WTC11 (cell line): ENCODE measurements at regions not wholly inside any gene's neighbourhood (a gene's known extent, or its start where the extent isn't known, plus 50 kb on each side); places are given as distances from the start of the nearest gene placed in this dataset.

Experiments used
- ATAC-seq: fragments of 200-7000 bp; cut with Tn5 transposase; 2 replicates; pipeline ENCODE4 v1.10.0; 2021; ENCODE audit warnings: mild to moderate bottlenecking, moderate library complexity
- CTCF ChIA-PET: fragments of 300-600 bp; sonication (Branson Sonifier 250); formaldehyde crosslinking; loops from one replicate; lab custom pipeline; 2021; ENCODE audit warnings: antibody characterized with exemption; lab: Charles Lee
- POLR2A ChIA-PET: fragments of 350-600 bp; sonication (Branson Sonifier 250); formaldehyde crosslinking; loops from one replicate; lab custom pipeline; 2021; ENCODE audit warnings: antibody characterized with exemption; lab: Charles Lee
- DNase-seq: peaks from one replicate; pipeline ENCODE4 v3.0.0; 2021; ENCODE audit warnings: low spot score
- H3K27ac Mint-ChIP-seq: 2 replicates; pipeline ENCODE4 v1.8.0; 2021; ENCODE audit warnings: mixed read lengths
- H3K27me3 Mint-ChIP-seq: 2 replicates; pipeline ENCODE4 v1.8.0; 2021; ENCODE audit warnings: low read depth, mild to moderate bottlenecking, moderate library complexity, mixed read lengths
- H3K36me3 Mint-ChIP-seq: 2 replicates; pipeline ENCODE4 v1.8.0; 2021; ENCODE audit warnings: mixed read lengths
- H3K4me1 Mint-ChIP-seq: 2 replicates; pipeline ENCODE4 v1.8.0; 2022; ENCODE audit warnings: mixed read lengths
- H3K4me3 Mint-ChIP-seq: 2 replicates; pipeline ENCODE4 v1.8.0; 2021; ENCODE audit warnings: mild to moderate bottlenecking, moderate library complexity, mixed read lengths
- H3K9me3 Mint-ChIP-seq: 2 replicates; pipeline ENCODE4 v1.8.0; 2021; ENCODE audit warnings: mixed read lengths
- CREM ChIP-seq: sonication (generic); formaldehyde crosslinking; IDR thresholded peaks from 2 replicates; pipeline ENCODE4 v1.8.1; 2022; ENCODE audit warnings: mild to moderate bottlenecking, missing genetic modification reagents, moderate library complexity
- FOXJ3 ChIP-seq: sonication (generic); formaldehyde crosslinking; IDR thresholded peaks from 2 replicates; pipeline ENCODE4 v1.9.0; 2021; ENCODE audit warnings: missing genetic modification reagents, mild to moderate bottlenecking, borderline replicate concordance
- GRHL2 ChIP-seq: fragments of 250-450 bp; sonication (Bioruptor Pico); IDR thresholded peaks from 2 replicates; pipeline ENCODE4 v1.8.0; 2022; ENCODE audit warnings: mild to moderate bottlenecking, moderate library complexity; ENCODE audit not compliant: insufficient replicate concordance, severe bottlenecking
- KAT7 ChIP-seq: sonication (generic); formaldehyde crosslinking; IDR thresholded peaks from 2 replicates; pipeline ENCODE4 v1.8.1; 2023; ENCODE audit warnings: missing genetic modification reagents, mild to moderate bottlenecking, borderline replicate concordance
- NR2C2 ChIP-seq: sonication (generic); formaldehyde crosslinking; IDR thresholded peaks from 2 replicates; pipeline ENCODE4 v1.8.0; 2022; ENCODE audit warnings: mild to moderate bottlenecking, missing genetic modification reagents
- SP1 ChIP-seq: sonication (generic); formaldehyde crosslinking; conservative IDR thresholded peaks from 2 replicates; pipeline ENCODE4 v1.8.1; 2022; ENCODE audit warnings: missing genetic modification reagents
- TCF7 ChIP-seq: sonication (generic); formaldehyde crosslinking; IDR thresholded peaks from 2 replicates; pipeline ENCODE4 v1.8.0; 2022; ENCODE audit warnings: mild to moderate bottlenecking, low read depth, missing genetic modification reagents, moderate library complexity
- ZBTB21 ChIP-seq: sonication (generic); formaldehyde crosslinking; IDR thresholded peaks from 2 replicates; pipeline ENCODE4 v1.8.1; 2023; ENCODE audit warnings: mild to moderate bottlenecking, missing genetic modification reagents, borderline replicate concordance
- ZNF263 ChIP-seq: sonication (generic); formaldehyde crosslinking; IDR thresholded peaks from 2 replicates; pipeline ENCODE4 v1.8.1; 2022; ENCODE audit warnings: low read depth, mild to moderate bottlenecking, moderate library complexity, missing genetic modification reagents
- ZNF423 ChIP-seq: fragments of 250-450 bp; sonication (Bioruptor Pico); IDR thresholded peaks from 2 replicates; pipeline ENCODE4 v2.1.2; 2022; ENCODE audit warnings: mild to moderate bottlenecking, moderate library complexity
- ZNF671 ChIP-seq: fragments of 250-450 bp; sonication (Bioruptor Pico); IDR thresholded peaks from 2 replicates; pipeline ENCODE4 v1.8.0; 2021; ENCODE audit warnings: mild to moderate bottlenecking
- TF ChIP-seq, protein P1 (sequence below): sonication (generic); formaldehyde crosslinking; IDR thresholded peaks from 2 replicates; pipeline ENCODE4 v1.8.1; 2023; ENCODE audit warnings: mild to moderate bottlenecking, missing genetic modification reagents
- TF ChIP-seq, protein P2 (sequence below): fragments of 250-450 bp; sonication (Bioruptor Pico); IDR thresholded peaks from 2 replicates; pipeline ENCODE4 v1.9.0; 2021; ENCODE audit warnings: mild to moderate bottlenecking, borderline replicate concordance
- TF ChIP-seq, protein P3 (sequence below): fragments of 250-450 bp; sonication (Bioruptor Pico); IDR thresholded peaks from 2 replicates; pipeline ENCODE4 v1.8.0; 2021; ENCODE audit warnings: mild to moderate bottlenecking
- TF ChIP-seq, protein P4 (sequence below): sonication (generic); formaldehyde crosslinking; IDR thresholded peaks from 2 replicates; pipeline ENCODE4 v1.8.1; 2022; ENCODE audit warnings: mild to moderate bottlenecking, moderate library complexity, missing genetic modification reagents
- TF ChIP-seq, protein P5 (sequence below): sonication (generic); formaldehyde crosslinking; conservative IDR thresholded peaks from 2 replicates; pipeline ENCODE4 v1.8.1; 2022; ENCODE audit warnings: mild to moderate bottlenecking, missing genetic modification reagents
- TF ChIP-seq, protein P6 (sequence below): sonication (generic); formaldehyde crosslinking; IDR thresholded peaks from 2 replicates; pipeline ENCODE4 v1.8.1; 2023; ENCODE audit warnings: mild to moderate bottlenecking, moderate library complexity, missing genetic modification reagents
- TF ChIP-seq, protein P7 (sequence below): sonication (generic); formaldehyde crosslinking; IDR thresholded peaks from 2 replicates; pipeline ENCODE4 v1.8.1; 2023; ENCODE audit warnings: mild to moderate bottlenecking, missing genetic modification reagents, moderate library complexity
- TF ChIP-seq, protein P8 (sequence below): fragments of 250-450 bp; sonication (Bioruptor Pico); IDR thresholded peaks from 2 replicates; pipeline ENCODE4 v1.9.0; 2021; ENCODE audit warnings: mild to moderate bottlenecking
- TF ChIP-seq, protein P9 (sequence below): sonication (generic); formaldehyde crosslinking; IDR thresholded peaks from 2 replicates; pipeline ENCODE4 v1.8.1; 2022; ENCODE audit warnings: missing genetic modification reagents, borderline replicate concordance

DNA sequence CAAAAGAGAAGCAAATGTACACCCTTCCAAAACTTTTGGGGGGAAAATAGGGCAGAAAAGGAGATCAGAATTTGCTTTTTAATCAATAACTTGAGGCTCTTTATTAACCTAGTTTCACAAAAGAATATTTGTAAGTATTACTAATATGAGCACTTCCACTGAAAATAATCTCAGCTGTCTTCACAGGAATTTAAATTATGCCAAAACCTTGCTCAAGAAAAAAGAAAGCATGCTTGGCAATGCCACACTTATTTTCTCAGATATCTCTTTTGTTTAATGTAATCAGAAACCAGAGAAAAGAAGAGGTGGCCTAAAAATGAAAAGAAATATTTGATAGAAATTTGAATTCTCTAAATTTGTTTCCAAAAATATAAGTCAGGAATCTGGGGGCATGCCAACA lies 234.9 kb upstream of the GPC6 start:
- ATAC-seq (no peak), DNase-seq (no peak)
- peaks cover 31% of the 10 kb centered on the region for H3K9me3 Mint-ChIP-seq
- no peak overlapping the region for H3K4me3 Mint-ChIP-seq
- no peaks in the 10 kb centered on the region; the same call in 1 of the 2 replicates for H3K27me3 Mint-ChIP-seq
- no peaks in the 10 kb centered on the region for H3K4me1 Mint-ChIP-seq
- H3K36me3 Mint-ChIP-seq: peaks cover 4% of the 10 kb centered on the region
- no peak overlapping the region for H3K27ac Mint-ChIP-seq
- CTCF ChIA-PET: no interaction called here
- POLR2A ChIA-PET: no interaction called here
- TF ChIP-seq, protein P1, sequence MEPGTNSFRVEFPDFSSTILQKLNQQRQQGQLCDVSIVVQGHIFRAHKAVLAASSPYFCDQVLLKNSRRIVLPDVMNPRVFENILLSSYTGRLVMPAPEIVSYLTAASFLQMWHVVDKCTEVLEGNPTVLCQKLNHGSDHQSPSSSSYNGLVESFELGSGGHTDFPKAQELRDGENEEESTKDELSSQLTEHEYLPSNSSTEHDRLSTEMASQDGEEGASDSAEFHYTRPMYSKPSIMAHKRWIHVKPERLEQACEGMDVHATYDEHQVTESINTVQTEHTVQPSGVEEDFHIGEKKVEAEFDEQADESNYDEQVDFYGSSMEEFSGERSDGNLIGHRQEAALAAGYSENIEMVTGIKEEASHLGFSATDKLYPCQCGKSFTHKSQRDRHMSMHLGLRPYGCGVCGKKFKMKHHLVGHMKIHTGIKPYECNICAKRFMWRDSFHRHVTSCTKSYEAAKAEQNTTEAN: no peak
- TF ChIP-seq, protein P2, sequence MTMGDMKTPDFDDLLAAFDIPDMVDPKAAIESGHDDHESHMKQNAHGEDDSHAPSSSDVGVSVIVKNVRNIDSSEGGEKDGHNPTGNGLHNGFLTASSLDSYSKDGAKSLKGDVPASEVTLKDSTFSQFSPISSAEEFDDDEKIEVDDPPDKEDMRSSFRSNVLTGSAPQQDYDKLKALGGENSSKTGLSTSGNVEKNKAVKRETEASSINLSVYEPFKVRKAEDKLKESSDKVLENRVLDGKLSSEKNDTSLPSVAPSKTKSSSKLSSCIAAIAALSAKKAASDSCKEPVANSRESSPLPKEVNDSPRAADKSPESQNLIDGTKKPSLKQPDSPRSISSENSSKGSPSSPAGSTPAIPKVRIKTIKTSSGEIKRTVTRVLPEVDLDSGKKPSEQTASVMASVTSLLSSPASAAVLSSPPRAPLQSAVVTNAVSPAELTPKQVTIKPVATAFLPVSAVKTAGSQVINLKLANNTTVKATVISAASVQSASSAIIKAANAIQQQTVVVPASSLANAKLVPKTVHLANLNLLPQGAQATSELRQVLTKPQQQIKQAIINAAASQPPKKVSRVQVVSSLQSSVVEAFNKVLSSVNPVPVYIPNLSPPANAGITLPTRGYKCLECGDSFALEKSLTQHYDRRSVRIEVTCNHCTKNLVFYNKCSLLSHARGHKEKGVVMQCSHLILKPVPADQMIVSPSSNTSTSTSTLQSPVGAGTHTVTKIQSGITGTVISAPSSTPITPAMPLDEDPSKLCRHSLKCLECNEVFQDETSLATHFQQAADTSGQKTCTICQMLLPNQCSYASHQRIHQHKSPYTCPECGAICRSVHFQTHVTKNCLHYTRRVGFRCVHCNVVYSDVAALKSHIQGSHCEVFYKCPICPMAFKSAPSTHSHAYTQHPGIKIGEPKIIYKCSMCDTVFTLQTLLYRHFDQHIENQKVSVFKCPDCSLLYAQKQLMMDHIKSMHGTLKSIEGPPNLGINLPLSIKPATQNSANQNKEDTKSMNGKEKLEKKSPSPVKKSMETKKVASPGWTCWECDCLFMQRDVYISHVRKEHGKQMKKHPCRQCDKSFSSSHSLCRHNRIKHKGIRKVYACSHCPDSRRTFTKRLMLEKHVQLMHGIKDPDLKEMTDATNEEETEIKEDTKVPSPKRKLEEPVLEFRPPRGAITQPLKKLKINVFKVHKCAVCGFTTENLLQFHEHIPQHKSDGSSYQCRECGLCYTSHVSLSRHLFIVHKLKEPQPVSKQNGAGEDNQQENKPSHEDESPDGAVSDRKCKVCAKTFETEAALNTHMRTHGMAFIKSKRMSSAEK (CRISPR knock-in tag): no peak
- no peak for TF ChIP-seq GRHL2 (CRISPR knock-in tag)
- TF ChIP-seq, protein P3, sequence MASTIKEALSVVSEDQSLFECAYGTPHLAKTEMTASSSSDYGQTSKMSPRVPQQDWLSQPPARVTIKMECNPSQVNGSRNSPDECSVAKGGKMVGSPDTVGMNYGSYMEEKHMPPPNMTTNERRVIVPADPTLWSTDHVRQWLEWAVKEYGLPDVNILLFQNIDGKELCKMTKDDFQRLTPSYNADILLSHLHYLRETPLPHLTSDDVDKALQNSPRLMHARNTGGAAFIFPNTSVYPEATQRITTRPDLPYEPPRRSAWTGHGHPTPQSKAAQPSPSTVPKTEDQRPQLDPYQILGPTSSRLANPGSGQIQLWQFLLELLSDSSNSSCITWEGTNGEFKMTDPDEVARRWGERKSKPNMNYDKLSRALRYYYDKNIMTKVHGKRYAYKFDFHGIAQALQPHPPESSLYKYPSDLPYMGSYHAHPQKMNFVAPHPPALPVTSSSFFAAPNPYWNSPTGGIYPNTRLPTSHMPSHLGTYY (CRISPR knock-in tag): no peak
- TF ChIP-seq, protein P4, sequence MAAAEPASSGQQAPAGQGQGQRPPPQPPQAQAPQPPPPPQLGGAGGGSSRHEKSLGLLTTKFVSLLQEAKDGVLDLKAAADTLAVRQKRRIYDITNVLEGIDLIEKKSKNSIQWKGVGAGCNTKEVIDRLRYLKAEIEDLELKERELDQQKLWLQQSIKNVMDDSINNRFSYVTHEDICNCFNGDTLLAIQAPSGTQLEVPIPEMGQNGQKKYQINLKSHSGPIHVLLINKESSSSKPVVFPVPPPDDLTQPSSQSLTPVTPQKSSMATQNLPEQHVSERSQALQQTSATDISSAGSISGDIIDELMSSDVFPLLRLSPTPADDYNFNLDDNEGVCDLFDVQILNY (CRISPR knock-in tag): no peak
- TF ChIP-seq ZBTB21 (CRISPR knock-in tag): no peak
- TF ChIP-seq, protein P5, sequence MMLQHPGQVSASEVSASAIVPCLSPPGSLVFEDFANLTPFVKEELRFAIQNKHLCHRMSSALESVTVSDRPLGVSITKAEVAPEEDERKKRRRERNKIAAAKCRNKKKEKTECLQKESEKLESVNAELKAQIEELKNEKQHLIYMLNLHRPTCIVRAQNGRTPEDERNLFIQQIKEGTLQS: no peak
- no peak for TF ChIP-seq FOXJ3 (CRISPR knock-in tag)
- no peak for TF ChIP-seq TCF7 (CRISPR knock-in tag)
- no peak for TF ChIP-seq KAT7
- TF ChIP-seq, protein P6, sequence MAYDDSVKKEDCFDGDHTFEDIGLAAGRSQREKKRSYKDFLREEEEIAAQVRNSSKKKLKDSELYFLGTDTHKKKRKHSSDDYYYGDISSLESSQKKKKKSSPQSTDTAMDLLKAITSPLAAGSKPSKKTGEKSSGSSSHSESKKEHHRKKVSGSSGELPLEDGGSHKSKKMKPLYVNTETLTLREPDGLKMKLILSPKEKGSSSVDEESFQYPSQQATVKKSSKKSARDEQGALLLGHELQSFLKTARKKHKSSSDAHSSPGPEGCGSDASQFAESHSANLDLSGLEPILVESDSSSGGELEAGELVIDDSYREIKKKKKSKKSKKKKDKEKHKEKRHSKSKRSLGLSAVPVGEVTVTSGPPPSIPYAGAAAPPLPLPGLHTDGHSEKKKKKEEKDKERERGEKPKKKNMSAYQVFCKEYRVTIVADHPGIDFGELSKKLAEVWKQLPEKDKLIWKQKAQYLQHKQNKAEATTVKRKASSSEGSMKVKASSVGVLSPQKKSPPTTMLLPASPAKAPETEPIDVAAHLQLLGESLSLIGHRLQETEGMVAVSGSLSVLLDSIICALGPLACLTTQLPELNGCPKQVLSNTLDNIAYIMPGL: no peak
- TF ChIP-seq ZNF423 (CRISPR knock-in tag): no peak
- TF ChIP-seq, protein P7, sequence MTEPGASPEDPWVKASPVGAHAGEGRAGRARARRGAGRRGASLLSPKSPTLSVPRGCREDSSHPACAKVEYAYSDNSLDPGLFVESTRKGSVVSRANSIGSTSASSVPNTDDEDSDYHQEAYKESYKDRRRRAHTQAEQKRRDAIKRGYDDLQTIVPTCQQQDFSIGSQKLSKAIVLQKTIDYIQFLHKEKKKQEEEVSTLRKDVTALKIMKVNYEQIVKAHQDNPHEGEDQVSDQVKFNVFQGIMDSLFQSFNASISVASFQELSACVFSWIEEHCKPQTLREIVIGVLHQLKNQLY (CRISPR knock-in tag): no peak

DNA sequence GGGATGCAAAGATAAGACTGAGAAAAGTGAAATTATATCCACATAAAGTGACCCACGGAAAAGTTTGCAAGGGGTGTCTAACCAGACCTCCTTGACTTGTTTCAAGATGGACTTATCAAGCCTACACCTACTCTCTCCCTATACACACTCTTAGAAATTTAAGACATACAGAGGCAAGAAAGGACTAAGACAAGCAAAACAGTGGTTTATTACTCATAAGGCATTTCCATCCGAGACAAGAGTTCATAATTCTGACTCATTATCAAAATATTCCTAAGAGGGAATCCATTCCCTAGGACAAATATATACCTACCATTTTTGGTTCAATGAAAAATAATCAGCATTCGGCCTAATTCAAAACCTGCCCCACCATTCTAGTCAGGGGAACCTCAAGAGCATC lies 232.6 kb upstream of the GPC6 start:
- H3K36me3 Mint-ChIP-seq: peaks cover 4% of the 10 kb centered on the region
- H3K9me3 Mint-ChIP-seq: peaks cover 26% of the 10 kb centered on the region
- no peaks in the 10 kb centered on the region for H3K4me1 Mint-ChIP-seq
- ChIA-PET POLR2A (no interaction called here), CTCF (no interaction called here)
- H3K4me3 Mint-ChIP-seq: no peak overlapping the region
- no peak for ATAC-seq
- H3K27ac Mint-ChIP-seq: no peak overlapping the region
- no peak for DNase-seq
- H3K27me3 Mint-ChIP-seq: no peaks in the 10 kb centered on the region; the same call in 1 of the 2 replicates
- TF ChIP-seq CREM (CRISPR knock-in tag): no peak
- no peak for TF ChIP-seq KAT7
- TF ChIP-seq, protein P8, sequence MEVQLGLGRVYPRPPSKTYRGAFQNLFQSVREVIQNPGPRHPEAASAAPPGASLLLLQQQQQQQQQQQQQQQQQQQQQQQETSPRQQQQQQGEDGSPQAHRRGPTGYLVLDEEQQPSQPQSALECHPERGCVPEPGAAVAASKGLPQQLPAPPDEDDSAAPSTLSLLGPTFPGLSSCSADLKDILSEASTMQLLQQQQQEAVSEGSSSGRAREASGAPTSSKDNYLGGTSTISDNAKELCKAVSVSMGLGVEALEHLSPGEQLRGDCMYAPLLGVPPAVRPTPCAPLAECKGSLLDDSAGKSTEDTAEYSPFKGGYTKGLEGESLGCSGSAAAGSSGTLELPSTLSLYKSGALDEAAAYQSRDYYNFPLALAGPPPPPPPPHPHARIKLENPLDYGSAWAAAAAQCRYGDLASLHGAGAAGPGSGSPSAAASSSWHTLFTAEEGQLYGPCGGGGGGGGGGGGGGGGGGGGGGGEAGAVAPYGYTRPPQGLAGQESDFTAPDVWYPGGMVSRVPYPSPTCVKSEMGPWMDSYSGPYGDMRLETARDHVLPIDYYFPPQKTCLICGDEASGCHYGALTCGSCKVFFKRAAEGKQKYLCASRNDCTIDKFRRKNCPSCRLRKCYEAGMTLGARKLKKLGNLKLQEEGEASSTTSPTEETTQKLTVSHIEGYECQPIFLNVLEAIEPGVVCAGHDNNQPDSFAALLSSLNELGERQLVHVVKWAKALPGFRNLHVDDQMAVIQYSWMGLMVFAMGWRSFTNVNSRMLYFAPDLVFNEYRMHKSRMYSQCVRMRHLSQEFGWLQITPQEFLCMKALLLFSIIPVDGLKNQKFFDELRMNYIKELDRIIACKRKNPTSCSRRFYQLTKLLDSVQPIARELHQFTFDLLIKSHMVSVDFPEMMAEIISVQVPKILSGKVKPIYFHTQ (CRISPR knock-in tag): no peak
- TF ChIP-seq ZNF671: no peak
- TF ChIP-seq SP1: no peak
- TF ChIP-seq NR2C2: no peak
- TF ChIP-seq ZNF263 (CRISPR knock-in tag): no peak
- TF ChIP-seq, protein P9, sequence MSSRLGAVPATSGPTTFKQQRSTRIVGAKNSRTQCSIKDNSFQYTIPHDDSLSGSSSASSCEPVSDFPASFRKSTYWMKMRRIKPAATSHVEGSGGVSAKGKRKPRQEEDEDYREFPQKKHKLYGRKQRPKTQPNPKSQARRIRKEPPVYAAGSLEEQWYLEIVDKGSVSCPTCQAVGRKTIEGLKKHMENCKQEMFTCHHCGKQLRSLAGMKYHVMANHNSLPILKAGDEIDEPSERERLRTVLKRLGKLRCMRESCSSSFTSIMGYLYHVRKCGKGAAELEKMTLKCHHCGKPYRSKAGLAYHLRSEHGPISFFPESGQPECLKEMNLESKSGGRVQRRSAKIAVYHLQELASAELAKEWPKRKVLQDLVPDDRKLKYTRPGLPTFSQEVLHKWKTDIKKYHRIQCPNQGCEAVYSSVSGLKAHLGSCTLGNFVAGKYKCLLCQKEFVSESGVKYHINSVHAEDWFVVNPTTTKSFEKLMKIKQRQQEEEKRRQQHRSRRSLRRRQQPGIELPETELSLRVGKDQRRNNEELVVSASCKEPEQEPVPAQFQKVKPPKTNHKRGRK (CRISPR knock-in tag): no peak
